Occipital lobe (tissue), 1 donor: ENCODE measurements at regions not wholly inside any gene's neighbourhood (a gene's known extent, or its start where the extent isn't known, plus 50 kb on each side); places are given as distances from the start of the nearest gene placed in this dataset.
"Not testable (repeated sequence)": the region's sequence is repeated elsewhere in the genome, so short reads cannot be mapped to it uniquely, and the experiment has no call there.

ENCODE experiments used
- DNase-seq: peaks from one replicate; lab custom pipeline; 2025; lab: John Stamatoyannopoulos, UW

DNA sequence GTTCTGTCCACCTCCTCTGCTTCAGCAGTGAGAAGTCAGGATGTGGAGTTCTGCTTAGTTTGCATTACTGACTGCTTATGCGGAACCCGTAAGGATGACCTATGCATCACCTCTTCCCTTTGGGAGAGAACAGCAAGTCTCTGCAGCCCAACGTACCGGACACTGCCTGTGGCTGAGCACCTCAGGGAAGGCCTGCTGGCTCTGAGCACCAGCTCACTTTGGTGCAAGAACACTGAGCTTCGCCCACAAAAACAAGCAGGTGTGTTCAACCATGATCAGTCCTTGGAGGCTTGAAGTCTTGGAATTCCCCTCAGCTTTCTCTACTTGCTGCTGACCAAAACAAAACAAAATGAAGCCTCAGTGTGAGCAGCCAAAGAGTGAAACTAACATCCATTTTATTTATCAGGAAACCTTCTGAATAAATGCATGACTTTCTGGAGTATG is 52.7 kb upstream of the NCK2 start:
- DNase-seq, result no peak

DNA sequence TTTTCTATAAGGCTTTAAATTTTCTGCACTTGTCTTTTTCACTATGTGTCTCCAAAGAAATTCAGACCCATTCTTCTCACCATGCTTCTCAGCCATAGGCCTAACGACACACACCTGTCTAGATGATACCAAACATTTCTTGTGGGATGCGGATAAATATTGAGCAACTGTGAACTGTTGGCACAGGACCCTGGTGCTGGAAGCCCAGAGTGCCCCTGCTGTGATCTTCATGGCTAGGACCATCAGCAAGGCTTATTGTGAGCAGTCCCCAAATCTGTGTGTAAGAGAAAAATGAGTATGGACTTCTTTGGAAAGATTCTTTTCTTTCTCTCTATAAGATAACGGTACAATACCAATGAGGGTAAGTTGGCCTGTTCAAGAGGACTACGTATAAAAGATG is 54.1 kb upstream of the NCK2 start:
- DNase-seq, result no peak

DNA sequence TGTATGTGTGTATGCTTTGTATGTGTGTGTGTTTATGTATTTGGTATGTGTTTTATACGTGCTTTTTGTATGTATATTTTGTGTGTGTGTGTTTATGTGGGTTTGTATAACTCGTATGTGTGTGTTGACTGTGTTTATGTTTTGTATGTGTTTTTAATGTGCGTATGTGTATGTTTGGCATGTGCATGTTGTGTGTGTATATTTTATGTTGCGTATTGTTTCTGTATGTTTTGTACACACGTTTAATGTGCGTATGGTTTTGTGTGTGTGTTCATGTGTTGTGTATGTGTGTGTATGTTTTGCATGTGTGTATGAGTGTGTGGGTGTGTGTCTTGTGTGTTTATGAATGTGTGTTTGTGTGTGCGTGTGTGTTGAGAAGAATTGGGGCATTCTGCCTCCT is 55.2 kb upstream of the NCK2 start:
- no peak for DNase-seq

DNA sequence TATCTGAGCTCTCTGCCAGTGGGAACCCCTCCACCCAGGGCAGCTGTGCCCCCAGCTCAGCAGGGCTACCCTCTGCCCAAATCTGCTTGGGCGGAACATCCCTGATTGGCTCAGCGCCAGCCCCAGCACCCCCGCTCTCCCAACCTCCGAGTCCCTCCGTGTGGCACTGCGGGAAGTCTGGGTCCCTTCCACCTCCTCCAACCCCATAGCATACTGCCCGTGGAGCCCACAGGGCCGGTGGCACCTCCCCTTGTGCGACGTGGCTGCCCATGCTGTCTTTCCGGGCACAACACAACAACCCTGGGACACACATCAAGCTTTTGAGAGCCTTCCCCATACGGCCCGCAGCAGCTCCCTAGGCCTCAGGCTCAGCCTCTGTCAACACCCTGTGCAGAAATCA is 55.8 kb upstream of the NCK2 start:
- no peak for DNase-seq

DNA sequence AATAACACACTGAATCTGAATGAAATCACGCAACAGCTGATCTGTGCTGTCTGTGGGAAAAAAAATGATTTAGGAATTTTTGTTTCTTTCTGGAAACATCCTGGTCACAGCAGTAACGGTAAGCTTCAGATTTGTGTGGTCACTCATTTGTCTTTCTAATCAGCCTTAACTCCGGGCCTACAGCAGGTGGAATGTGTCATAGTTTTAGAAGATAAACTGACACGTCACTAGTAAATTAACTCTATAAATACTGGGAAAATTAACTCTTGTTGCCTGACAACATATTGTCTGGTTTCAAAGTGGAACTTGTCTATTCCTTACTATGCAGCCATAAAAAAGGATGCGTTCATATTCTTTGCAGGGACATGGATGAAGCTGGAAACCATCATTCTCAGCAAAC is 58.1 kb upstream of the NCK2 start:
- no peak for DNase-seq

DNA sequence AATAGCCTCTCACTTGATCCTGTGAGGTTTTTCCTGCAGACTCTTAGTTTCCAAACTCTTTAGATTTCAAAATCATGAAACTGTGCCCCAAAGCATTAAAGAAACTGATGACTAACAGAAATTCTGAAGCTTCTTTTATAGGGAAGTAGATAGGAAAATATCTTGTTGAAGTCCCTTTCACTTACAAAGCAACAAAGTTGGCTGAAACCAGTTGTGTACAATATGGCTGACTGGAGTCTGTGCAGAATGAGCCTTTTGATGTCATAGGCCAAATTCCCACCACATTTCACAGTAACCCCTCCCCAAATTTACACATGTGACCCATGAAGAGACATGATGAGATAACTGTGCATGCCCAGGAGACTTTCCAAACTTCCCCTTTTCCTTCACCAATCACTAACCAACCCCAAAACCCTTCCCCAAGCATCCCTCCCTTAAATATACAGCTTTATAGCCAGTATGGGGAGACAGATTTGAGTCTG is 61.7 kb upstream of the NCK2 start:
- DNase-seq, result no peak

DNA sequence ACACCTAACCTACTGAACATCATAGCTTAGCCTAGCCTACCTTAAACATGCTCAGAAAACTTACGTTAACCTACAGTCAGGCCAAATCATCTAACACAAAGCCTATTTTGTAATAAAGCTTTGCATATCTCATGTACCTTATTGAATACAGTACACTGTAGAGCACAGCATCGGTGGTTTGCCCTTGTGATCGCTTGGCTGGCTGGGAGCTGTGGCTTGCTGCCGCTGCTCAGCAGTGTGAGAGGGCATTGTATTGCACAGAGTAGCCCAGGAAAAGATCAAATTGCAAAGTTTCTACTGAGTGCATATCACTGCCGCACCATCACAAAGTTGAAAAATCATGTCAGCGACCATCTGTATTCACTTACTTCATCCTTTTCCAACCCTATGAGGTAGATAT is 62.3 kb upstream of the NCK2 start:
- DNase-seq, result no peak

DNA sequence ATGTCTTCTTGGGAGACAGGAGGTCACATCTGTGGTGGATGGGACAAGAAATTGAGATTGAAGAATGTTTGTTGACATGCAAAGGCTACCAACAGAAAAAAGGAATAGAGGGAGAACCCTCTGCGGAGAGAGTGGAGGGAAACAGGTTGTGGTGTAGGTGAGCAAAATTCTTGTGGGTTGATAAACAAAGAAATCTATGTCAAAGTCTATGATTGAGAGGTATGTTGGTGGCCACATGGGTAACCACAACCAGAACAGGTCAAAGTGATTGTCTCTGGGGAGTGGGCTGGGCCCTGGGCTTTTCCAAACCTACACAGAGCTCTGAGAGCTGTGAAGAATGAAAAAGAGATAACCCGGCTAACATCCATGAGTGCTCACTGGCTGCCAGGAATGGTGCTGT is 62.8 kb upstream of the NCK2 start:
- no peak for DNase-seq

DNA sequence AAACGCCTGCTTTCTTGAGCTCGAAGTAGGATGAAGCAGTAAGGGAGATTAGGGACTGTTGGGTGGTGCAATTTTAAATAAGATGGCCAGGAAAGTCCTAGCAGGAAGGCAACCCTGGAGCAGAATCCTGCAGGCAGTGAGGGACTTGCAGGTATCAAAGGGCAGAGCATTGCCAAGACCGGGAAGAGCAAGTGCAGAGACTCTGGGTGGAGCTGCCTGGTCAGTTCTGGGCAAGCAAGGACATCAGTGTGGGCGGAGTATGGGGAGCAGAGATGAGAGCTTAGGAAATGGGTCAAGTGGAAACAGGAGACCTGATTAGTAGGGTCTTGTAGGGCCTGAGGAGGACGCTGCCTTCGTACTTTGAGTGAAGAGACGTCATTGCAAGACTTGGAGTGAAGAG is 64.4 kb upstream of the NCK2 start:
- DNase-seq, result no peak

DNA sequence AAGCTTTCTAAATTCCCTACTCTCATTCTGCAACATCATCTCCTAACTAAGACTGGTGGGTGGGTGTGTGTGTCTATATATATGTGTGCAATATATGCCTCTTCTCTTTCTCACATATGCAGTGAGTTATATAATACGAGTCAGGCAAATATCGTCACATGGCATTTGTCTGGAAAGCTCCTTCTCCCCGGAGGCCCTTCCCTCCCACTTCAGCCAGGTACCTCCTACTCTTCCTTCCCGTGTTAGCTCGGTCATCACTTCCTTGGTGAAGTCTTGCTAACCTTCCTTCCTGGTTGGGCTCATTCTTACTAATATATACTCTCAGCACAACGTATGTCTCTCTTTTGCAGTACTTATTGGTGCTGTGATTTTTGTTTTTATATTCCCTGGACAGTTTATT is 66.4 kb upstream of the NCK2 start:
- no peak for DNase-seq

DNA sequence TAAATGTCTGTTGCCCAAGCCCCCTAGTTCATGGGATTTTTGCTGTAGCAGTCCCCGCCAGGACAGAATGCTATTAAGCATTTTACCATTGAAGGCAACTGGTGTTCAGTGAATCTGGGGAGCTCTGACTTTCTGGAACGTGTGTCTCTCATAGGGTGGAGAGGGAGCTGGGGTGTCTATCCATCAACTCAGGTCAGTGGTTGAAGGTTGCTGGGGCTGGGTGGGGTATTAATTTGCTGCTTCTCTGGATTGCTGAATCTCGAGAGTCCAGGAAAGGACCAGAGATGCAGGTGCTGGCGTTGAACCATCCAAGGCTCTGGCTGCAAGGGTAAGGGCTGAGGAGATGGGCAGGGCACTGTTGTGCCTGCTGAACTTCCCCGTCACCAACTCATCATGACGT is 66.8 kb upstream of the NCK2 start:
- no peak for DNase-seq

DNA sequence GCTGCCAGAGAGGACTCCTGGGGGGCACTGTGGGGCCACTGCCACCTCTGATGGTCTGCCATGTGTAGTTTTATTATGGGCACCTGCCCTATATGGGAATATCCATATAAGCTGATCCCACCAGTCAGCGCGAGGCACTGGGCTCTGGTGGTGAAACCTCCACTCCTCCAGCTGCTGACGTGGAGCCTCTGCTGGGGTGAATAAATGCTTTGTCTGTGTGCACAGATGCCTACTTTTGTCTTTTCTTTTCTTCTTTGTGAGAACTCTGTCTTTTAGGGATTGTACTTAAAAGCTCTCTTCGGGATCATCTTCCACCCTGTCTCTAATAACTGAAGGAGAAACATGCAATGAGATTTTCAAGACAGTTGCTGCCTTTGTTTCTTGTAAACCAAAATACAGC is 68.9 kb upstream of the NCK2 start:
- DNase-seq, result no peak

DNA sequence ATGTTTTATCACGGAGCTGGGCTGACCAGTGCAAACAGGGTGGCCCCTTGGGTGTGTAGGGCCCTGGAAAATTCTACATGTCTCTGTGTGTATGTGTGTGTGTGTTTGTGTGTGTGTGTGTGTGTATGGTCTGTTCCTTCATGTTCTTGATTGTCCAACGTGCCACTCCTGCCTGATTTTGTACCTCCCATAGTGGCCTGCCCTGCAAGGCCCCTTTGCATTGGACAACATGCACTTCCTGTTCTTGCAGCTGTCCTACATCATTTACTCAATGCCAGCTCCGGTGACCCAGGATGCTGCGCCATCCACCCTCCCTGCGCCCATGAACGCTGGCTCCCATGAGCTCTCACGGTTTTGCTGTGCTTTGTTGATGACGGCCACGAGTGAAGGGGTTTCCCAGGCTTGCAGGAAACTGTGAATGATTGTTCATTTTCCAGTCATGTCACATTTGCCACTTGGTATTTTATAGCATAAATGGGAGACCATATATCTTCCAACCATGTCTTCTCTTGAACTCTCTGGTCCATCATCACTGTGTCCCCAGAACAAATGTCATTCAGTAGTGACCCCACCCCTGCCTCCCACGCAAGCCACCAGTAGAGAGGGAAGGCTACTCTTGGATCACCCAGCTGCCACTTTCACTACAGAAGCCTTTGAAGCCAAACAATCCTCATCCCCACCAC is 69.7 kb upstream of the NCK2 start:
- no peak for DNase-seq

DNA sequence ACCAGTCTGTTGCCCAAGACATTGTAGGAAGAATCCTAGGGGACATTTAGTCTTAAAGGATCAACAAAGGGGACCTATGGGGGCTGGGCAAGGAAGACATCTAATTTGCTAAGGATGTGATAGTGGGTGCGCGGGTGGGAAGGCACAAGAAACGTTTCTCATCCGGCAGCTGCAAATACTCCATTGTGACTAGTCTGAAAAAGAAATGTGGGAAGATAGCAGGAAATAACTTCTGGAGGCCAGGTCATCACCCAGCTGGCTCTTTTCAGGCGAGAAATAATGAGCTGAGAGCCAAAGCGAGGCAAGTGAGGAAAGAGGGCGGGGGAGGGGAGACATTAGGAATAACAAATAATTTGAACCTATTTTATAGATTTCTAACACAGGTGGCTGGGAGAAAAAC is 70.3 kb upstream of the NCK2 start:
- DNase-seq, result no peak

DNA sequence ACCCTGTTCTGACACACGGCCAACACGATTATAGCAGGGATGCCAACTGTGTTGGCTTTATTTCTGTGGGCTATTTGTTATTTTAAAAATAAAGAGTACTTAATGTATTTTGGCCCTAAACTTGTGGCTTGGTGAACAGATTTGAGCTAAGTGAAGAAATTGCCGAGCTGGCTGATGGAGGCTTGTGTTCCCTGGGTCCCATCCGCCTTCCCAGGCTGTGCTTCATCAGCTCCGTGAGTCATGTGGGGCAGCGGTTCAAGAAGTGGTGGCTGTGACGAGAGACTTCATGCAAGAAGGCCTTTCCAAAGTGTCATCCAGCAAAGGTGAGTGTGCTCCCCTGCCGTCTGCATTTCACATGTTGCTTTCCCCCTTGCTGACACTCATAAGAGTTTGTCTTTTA is 73.6 kb upstream of the NCK2 start:
- DNase-seq, result peak; percentile 8

DNA sequence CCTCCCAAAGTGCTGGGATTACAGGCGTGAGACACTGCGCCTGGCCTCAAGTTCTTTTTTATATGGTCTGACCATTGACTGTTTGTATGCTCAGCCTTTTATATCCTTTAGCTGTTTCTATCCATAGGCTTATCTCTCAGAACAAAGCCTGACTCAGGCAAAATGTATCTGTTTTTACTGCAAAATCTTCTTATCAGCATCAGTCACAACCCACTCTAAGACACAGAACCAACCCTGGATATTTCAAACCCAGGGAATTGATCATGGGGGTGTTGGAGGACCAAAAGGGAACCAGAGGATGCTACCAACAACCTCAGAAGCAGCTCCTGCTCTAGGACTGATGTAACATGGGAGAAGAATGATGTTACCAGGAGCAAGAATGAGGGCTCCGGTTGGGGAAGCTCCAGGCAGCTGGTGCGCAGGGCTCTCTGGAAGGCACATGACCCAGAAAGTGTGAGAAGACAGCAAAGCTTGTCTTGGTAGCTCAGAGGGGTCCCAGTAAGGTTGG is 75.3 kb upstream of the NCK2 start:
- no peak for DNase-seq

DNA sequence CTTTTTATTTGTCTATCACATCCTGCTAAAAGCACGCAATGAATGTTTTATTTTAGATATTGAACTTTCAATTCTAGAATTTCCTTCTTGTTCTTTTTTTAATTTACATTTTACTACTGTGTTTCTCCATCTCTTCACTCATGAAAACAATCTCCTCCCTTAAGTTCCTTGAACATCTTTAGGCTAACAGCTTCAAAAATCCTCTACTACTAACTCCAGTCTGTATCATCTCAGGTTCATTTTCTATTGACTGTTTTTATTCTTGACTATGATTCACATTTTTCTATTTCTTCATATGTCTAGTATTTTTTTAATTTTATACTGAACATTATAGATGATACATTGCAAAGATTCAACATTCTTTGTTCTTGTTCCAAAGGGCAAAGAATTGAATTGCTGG is 79.2 kb upstream of the NCK2 start:
- DNase-seq, result no peak

DNA sequence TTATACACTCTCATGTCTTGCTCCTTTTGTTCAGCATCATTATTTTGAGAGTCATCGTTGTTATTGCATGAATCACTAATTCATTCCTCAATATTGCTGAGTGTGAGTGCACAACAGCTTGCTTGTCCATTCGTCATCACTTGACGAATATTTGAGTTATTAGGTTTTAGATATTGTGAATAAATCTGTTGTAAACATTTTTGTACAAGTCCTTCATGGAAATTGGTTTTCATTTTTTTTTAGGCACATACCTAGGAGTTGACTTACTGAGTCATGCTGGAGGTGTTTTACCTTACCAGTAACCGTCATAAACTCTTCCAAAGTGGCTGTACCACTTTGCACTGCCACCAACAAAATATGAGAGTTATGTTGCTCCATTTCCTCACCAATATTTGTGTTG is 84.2 kb upstream of the NCK2 start:
- no peak for DNase-seq

DNA sequence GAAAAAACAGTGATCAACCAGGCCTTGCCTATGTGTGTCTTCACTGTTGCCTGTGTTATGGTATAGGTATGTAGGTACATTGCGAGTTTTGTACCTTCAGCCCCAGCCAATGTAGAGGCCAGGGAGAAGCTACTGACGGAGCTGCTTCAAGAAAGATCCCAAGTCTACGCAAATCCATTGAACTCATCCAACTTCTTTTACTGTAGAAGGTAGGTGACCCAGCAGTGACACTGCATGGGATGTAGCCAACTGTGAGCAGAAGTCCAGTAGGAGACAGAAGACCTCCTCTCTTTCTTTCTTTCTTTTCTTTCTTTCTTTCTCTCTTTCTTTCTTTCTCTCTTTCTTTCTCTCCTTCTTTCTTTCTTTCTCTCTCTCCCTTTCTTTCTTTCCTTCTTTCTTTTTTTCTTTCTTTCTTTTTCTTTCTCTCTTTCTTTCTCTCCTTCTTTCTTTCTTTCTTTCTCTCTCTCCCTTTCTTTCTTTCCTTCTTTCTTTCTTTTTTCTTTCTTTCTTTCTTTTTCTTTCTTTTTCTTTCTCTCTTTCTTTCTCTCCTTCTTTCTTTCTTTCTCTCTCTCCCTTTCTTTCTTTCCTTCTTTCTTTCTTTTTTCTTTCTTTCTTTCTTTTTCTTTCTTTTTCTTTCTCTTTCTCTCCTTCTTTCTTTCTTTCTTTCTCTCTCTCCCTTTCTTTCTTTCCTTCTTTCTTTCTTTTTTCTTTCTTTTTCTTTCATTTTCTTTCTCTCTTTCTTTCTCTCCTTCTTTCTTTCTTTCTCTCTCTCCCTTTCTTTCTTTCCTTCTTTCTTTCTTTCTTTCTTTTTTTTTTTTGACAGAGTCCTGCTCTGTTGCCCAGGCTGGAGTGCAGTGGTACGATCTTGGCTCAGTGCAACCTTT is 88.7 kb upstream of the NCK2 start:
- not testable (repeated sequence) for DNase-seq

DNA sequence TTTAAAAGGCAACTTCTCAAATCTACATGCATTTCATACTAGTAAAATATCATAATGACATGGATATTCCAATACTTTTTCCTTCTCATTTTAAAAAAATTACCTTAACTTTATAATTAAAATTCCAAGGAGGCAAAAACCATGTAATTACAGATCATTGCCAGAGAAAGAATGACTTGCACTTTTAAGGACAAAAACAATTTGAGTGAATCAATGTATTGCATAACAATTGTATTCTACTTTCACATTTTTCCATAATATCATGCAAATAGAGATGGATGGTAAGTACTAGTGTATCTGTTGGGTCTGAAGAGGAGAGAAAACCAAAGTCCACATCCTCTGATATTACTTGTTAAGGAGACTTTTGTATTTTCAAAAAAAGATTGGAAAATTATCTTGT is 89.5 kb upstream of the NCK2 start:
- DNase-seq, result no peak

DNA sequence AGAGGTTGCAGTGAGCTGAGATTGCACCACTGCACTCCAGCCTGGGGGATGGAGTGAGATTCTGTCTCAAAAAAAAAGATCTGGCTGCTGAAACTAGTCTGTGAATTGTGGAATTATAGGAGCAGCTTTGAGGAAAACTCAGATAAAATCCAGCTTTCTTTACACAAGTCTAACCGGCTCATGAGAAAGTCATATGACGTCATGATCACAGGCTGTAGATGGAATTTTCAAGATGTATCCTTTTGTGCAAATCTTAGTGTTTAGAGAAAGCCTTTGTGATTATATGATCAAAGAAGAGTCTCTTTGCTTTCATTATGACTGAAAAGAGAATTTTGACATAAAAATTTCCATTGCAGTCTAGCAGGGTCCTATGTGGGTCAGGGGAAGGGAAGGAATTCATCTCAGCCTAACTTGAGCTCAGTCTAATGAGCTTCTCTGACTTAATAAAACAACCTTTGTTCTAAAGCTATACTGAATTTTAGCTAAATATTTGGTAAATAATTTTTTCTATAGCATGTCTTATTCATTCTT is 90.2 kb upstream of the NCK2 start:
- no peak for DNase-seq

DNA sequence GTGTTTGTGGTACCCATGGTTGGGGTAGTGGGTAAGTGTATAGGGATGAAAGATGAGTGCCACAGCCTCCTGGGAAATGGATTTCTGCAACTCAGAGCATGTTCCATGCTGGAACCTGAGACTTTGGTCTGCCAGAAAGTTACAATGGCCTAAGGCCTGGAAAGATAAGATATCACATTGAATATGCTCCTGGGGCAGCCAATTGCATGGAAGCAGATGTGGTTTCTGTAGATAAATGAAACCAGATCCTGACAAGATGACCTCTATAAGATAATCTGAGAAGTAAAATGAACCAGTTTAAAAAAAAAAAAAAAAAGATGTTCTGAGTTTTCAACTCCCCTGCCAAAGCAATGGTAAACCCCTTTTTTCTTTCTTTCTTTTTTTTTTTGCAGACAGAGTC is 91.4 kb upstream of the NCK2 start:
- no peak for DNase-seq
